Activated CD4-positive, alpha-beta T cell treated with anti-CD3 and anti-CD28 coated beads, Interleukin-2, amount 50 U/mL, for 16 hours (primary cell): ENCODE measurements at regions not wholly inside any gene's neighbourhood (a gene's known extent, or its start where the extent isn't known, plus 50 kb on each side); places are given as distances from the start of the nearest gene placed in this dataset.

Experiments
- DNase-seq: peaks from one replicate; pipeline ENCODE4 v3.0.0-alpha.2; 2020

GRCh38 chr12:77777274-77777673 is 53.4 kb upstream of the NAV3 start:
- no peak for DNase-seq

GRCh38 chr12:77774761-77775160 is 55.9 kb upstream of the NAV3 start:
- no peak for DNase-seq

- no peak for DNase-seq
Measured at GRCh38 chr12:77772676-77773298, 57.9 kb upstream of the NAV3 start.

- no peak for DNase-seq
Measured at GRCh38 chr12:77768558-77768957, 62.1 kb upstream of the NAV3 start.

- no peak for DNase-seq
Measured at GRCh38 chr12:77767756-77768343, 62.8 kb upstream of the NAV3 start.

GRCh38 chr12:77767335-77767734 is 63.4 kb upstream of the NAV3 start:
- no peak for DNase-seq

- no peak for DNase-seq
Measured at GRCh38 chr12:77766224-77766623, 64.5 kb upstream of the NAV3 start.

GRCh38 chr12:77761286-77761685 is 69.4 kb upstream of the NAV3 start:
- no peak for DNase-seq

GRCh38 chr12:77760271-77761025 is 70.2 kb upstream of the NAV3 start:
- DNase-seq, result no peak

GRCh38 chr12:77754086-77754485 is 76.6 kb upstream of the NAV3 start:
- no peak for DNase-seq

GRCh38 chr12:77751939-77752338 is 78.8 kb upstream of the NAV3 start:
- DNase-seq, result no peak

GRCh38 chr12:77746096-77746495 is 84.6 kb upstream of the NAV3 start:
- DNase-seq, result peak; percentile 6

- no peak for DNase-seq
Measured at GRCh38 chr12:77745624-77746023, 85.1 kb upstream of the NAV3 start.

- no peak for DNase-seq
Measured at GRCh38 chr12:77742631-77743030, 88.1 kb upstream of the NAV3 start.

- DNase-seq, result no peak
Measured at GRCh38 chr12:77741974-77742517, 88.6 kb upstream of the NAV3 start.

- DNase-seq, result no peak
Measured at GRCh38 chr12:77736219-77736965, 94.3 kb upstream of the NAV3 start.

GRCh38 chr12:77734214-77734883 is 96.3 kb upstream of the NAV3 start:
- no peak for DNase-seq

GRCh38 chr12:77728018-77728417 is 102.7 kb upstream of the NAV3 start:
- DNase-seq, result no peak

- DNase-seq, result no peak
Measured at GRCh38 chr12:77727442-77728001, 103.2 kb upstream of the NAV3 start.

- DNase-seq, result no peak
Measured at GRCh38 chr12:77725611-77726010, 105.1 kb upstream of the NAV3 start.

- DNase-seq, result no peak
Measured at GRCh38 chr12:77724367-77724957, 106.2 kb upstream of the NAV3 start.

- no peak for DNase-seq
Measured at GRCh38 chr12:77723308-77723707, 107.4 kb upstream of the NAV3 start.
